ENCODE measurements at regions not wholly inside any gene's neighbourhood (a gene's known extent, or its start where the extent isn't known, plus 50 kb on each side); places are given as distances from the start of the nearest gene placed in this dataset.

GRCh38 chr14:22232486-22232885 is 356.5 kb downstream of the DAD1 start:
- CTCF ChIA-PET, result no interaction called here
- dilution Hi-C loops (cut with HindIII; ENCODE audit: low sequenced_read_pairs, unreplicated experiment), result no loop called here
- H2BK20ac ChIP-seq (ENCODE audit: low read depth, low read length), result no peak overlapping the region

More at GRCh38 chr14:22232486-22232885, 356.5 kb downstream of the DAD1 start:
- POLR2A ChIA-PET (ENCODE audit: unreplicated experiment), result no interaction called here
- no peak overlapping the region for H3K4ac ChIP-seq (ENCODE audit: low read depth, low read length)
- no peak overlapping the region for H3K4me2 ChIP-seq (ENCODE audit: low read depth, low read length)
- H2BK120ac ChIP-seq (ENCODE audit: low read depth, low read length), result no peak overlapping the region
- in situ Hi-C loops (cut with MboI; ENCODE audit: low sequenced_read_pairs), result no loop called here
- no peaks in the 10 kb centered on the region for H3K79me1 ChIP-seq (ENCODE audit: low read depth in 1 of 2, low read length in 2 of 2)
- H2AK9ac ChIP-seq (replicated peaks; ENCODE audit: low read depth, low read length, poor library complexity), result no peak overlapping the region
- peaks cover 5% of the 10 kb centered on the region; the same call in 1 of the 2 replicates for H3K9me3 ChIP-seq (ENCODE audit: control insufficient read depth, insufficient read depth, low read length)
- no peak overlapping the region for H2AK5ac ChIP-seq (ENCODE audit: low read depth, low read length)
- no peaks in the 10 kb centered on the region for H3K36me3 ChIP-seq (ENCODE audit: control insufficient read depth, insufficient read depth, low read length)
- H3K56ac ChIP-seq (ENCODE audit: extremely low read depth, insufficient read depth, low read length), result no peak overlapping the region
- H4K5ac ChIP-seq (ENCODE audit: low read depth, low read length), result no peak overlapping the region
- BruUV-seq (replicated peaks), result no TSS peak
- DNase-seq, result no peak
- no peaks in the 10 kb centered on the region for H3K9me1 ChIP-seq (ENCODE audit: insufficient read depth, low read length)
- H3K27me3 ChIP-seq (ENCODE audit: control insufficient read depth, insufficient read depth, low read length), result no peaks in the 10 kb centered on the region
- no peak overlapping the region for H3K23ac ChIP-seq (ENCODE audit: low read depth, low read length)
- H3K4me3 ChIP-seq (ENCODE audit: insufficient read depth, low read depth, low read length), result no peak overlapping the region
- intact Hi-C loops (cut with micrococcal nuclease), result no loop called here
- no peak overlapping the region for H4K91ac ChIP-seq (ENCODE audit: insufficient read depth, low read depth, low read length)
- no peak overlapping the region for H2BK5ac ChIP-seq (ENCODE audit: low read depth, low read length, poor library complexity, severe bottlenecking)
- H3K14ac ChIP-seq (replicated peaks; ENCODE audit: low read depth, low read length), result no peak overlapping the region
- no peak for ATAC-seq (ENCODE audit: low read depth)
- no peak overlapping the region for H3K9ac ChIP-seq (ENCODE audit: low read depth, low read length)
- H2BK15ac ChIP-seq (ENCODE audit: low read depth, low read length), result no peak overlapping the region
- H3K27ac ChIP-seq (ENCODE audit: insufficient read depth, low read length), result no peak overlapping the region
- H2AFZ ChIP-seq (replicated peaks; ENCODE audit: low read length, poor library complexity), result no peak overlapping the region
- no peaks in the 10 kb centered on the region for H3K4me1 ChIP-seq (ENCODE audit: control insufficient read depth, insufficient read depth, low read length)
- TF ChIP-seq RFX5 (IDR thresholded peaks at IDR 0.05; ENCODE audit: low read depth, low read length) (no peak), SMC3 (IDR thresholded peaks at IDR 0.05; ENCODE audit: low read depth, low read length) (no peak), ELK1 (IDR thresholded peaks at IDR 0.05; ENCODE audit: borderline replicate concordance, low read depth, low read length) (no peak), RAD21 (IDR thresholded peaks at IDR 0.05; ENCODE audit: low read length) (no peak), MAZ (IDR thresholded peaks at IDR 0.05; ENCODE audit: borderline replicate concordance, low read depth, low read length) (no peak), NFE2L2 (IDR thresholded peaks at IDR 0.05; ENCODE audit: low read depth, low read length) (no peak), USF2 (IDR thresholded peaks at IDR 0.05; ENCODE audit: low read depth, low read length) (no peak), CTCF (conservative IDR thresholded peaks at IDR 0.05; ENCODE audit: low read depth, low read length) (no peak), RCOR1 (IDR thresholded peaks at IDR 0.05; ENCODE audit: insufficient replicate concordance, low read length) (no peak), MXI1 (IDR thresholded peaks at IDR 0.05; ENCODE audit: borderline replicate concordance, low read depth, low read length) (no peak), POLR2A (IDR thresholded peaks at IDR 0.05; ENCODE audit: low read depth, low read length) (no peak), FOS (IDR thresholded peaks at IDR 0.05; ENCODE audit: low read depth, low read length) (no peak), BHLHE40 (IDR thresholded peaks at IDR 0.05; ENCODE audit: low read depth, low read length) (no peak), CEBPB (IDR thresholded peaks at IDR 0.05; ENCODE audit: low read depth, low read length) (no peak), CHD1 (IDR thresholded peaks at IDR 0.05; ENCODE audit: low read depth, low read length) (no peak), MAFK (IDR thresholded peaks at IDR 0.05; ENCODE audit: low read depth, low read length) (no peak)
- H4K20me1 ChIP-seq (ENCODE audit: insufficient read depth, low read length), result no peaks in the 10 kb centered on the region
- H4K8ac ChIP-seq (ENCODE audit: low read depth in 2 of 2, low read length in 2 of 2), result no peak overlapping the region
- no peak overlapping the region for H3K18ac ChIP-seq (ENCODE audit: low read depth, low read length)

Data from IMR-90 (cell line).